ENCODE measurements at regions not wholly inside any gene's neighbourhood (a gene's known extent, or its start where the extent isn't known, plus 50 kb on each side); places are given as distances from the start of the nearest gene placed in this dataset.

- TF ChIP-seq EP300 (IDR thresholded peaks at IDR 0.05; ENCODE audit: borderline replicate concordance) (no peak), MAX (IDR thresholded peaks at IDR 0.05) (no peak), YY1 (IDR thresholded peaks at IDR 0.05; ENCODE audit: low read depth) (no peak)
Observed at GRCh38 chr2:194455358-194455757, 1201.7 kb upstream of the SLC39A10 start.
